Gastroesophageal sphincter (tissue), 3 donors: ENCODE measurements at regions not wholly inside any gene's neighbourhood (a gene's known extent, or its start where the extent isn't known, plus 50 kb on each side); places are given as distances from the start of the nearest gene placed in this dataset.
"Not testable (repeated sequence)": the region's sequence is repeated elsewhere in the genome, so short reads cannot be mapped to it uniquely, and the experiment has no call there.

Experiments
- EP300 ChIP-seq: sonication (generic); formaldehyde crosslinking; IDR thresholded peaks from one replicate; pipeline ENCODE4 v1.6.1; 2017; ENCODE audit warnings: antibody characterized with exemption, mild to moderate bottlenecking
- POLR2A ChIP-seq, 2 donors: fragments of 450-650 bp; IDR thresholded peaks; one replicate each; pipeline ENCODE4 v1.6.1; 2017; ENCODE audit warnings: antibody characterized with exemption in 2 of 2, mild to moderate bottlenecking in 2 of 2, moderate library complexity in 1 of 2
- POLR2AphosphoS5 ChIP-seq: sonication (generic); formaldehyde crosslinking; IDR thresholded peaks from one replicate; pipeline ENCODE4 v1.6.1; 2017; ENCODE audit warnings: antibody characterized with exemption
- TF ChIP-seq, protein P1 (sequence below), 4 experiments: fragments of 200-600 bp in 2 of 4; fragments of 450-650 bp in 2 of 4; sonication (generic) in 1 of 4; IDR thresholded peaks; one replicate each; pipeline ENCODE4 v1.5.1; 2017 to 2019; ENCODE audit warnings: antibody characterized with exemption in 4 of 4, mild to moderate bottlenecking in 2 of 4, moderate library complexity in 2 of 4

DNA sequence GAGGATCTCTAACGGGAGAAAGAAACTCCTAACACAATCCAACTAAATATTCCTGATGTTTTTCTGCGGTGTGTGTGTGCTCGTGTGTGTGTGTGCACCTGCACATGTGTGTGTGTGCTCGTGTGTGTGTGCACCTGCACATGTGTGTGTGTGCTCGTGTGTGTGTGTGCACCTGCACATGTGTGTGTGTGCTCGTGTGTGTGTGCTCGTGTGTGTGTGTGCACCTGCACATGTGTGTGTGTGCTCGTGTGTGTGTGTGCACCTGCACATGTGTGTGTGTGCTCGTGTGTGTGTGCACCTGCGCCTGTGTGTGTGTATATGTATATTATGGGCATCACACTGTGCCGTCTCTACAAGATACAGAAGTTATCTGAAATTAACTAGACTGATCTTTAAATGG, 1451.9 kb downstream of the STIM2 start:
- TF ChIP-seq EP300; POLR2A (IDR thresholded peaks at IDR 0.05); POLR2AphosphoS5: not testable (repeated sequence)
- TF ChIP-seq, protein P1, sequence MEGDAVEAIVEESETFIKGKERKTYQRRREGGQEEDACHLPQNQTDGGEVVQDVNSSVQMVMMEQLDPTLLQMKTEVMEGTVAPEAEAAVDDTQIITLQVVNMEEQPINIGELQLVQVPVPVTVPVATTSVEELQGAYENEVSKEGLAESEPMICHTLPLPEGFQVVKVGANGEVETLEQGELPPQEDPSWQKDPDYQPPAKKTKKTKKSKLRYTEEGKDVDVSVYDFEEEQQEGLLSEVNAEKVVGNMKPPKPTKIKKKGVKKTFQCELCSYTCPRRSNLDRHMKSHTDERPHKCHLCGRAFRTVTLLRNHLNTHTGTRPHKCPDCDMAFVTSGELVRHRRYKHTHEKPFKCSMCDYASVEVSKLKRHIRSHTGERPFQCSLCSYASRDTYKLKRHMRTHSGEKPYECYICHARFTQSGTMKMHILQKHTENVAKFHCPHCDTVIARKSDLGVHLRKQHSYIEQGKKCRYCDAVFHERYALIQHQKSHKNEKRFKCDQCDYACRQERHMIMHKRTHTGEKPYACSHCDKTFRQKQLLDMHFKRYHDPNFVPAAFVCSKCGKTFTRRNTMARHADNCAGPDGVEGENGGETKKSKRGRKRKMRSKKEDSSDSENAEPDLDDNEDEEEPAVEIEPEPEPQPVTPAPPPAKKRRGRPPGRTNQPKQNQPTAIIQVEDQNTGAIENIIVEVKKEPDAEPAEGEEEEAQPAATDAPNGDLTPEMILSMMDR (IDR thresholded peaks at IDR 0.05), result not testable (repeated sequence)
